ENCODE measurements at regions not wholly inside any gene's neighbourhood (a gene's known extent, or its start where the extent isn't known, plus 50 kb on each side); places are given as distances from the start of the nearest gene placed in this dataset.
"Not testable (repeated sequence)": the region's sequence is repeated elsewhere in the genome, so short reads cannot be mapped to it uniquely, and the experiment has no call there.

GRCh38 chrX:141520750-141521149 is 63.8 kb downstream of the SPANXA1 start:
- DNase-seq; ATAC-seq; intact Hi-C loops (cut with DNase I): not testable (repeated sequence)

- DNase-seq; ATAC-seq; intact Hi-C loops (cut with DNase I): not testable (repeated sequence)
Measured at GRCh38 chrX:141475788-141476187, 108.8 kb downstream of the SPANXA1 start.

DNA sequence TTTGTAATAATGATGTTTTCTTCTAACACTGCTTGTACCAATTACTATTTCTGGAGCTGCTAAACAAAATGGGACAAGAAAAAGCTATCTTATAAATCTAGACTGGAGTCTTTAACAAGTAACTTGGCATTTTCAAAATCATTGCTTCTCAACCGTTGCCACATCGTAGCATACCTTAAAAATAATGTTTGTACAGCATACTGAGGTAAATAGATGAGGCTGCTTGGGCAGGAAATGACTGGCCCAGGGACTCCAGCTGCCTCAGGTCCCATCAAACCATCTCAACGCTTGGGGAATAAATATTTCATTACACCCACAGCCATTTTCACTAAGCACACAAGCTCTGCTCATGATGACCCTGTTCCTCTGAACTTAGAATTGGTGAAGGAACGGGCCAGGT is 115.1 kb downstream of the SPANXA1 start:
- no peak for ATAC-seq
- no peak for DNase-seq
- intact Hi-C loops (cut with DNase I): no loop called here

- ATAC-seq (no peak), DNase-seq (no peak)
- intact Hi-C loops (cut with DNase I): no loop called here
Measured at GRCh38 chrX:141468940-141469339, 115.6 kb downstream of the SPANXA1 start.

- intact Hi-C loops (cut with DNase I): no loop called here
- DNase-seq (no peak), ATAC-seq (no peak)
Measured at GRCh38 chrX:141467442-141467841, 117.1 kb downstream of the SPANXA1 start.

DNA sequence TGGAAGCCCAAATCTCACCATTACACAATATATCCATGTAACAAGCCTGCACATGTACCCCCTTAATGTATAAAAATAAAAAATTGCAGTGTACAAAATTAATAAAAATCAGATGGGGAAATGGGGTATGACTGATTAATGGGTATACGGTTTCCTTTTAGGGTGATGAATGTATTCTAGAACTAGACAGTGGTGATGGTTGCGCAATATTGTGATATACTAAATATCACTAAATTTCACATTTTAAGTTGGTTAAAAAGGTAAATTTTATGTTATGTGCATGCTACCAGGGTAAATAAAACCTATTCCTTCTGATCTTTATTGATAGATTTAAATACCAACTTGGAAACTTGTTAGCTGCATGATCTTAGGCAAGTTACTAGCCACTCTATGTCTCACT is 129.4 kb downstream of the SPANXA1 start:
- DNase-seq: no peak
- ATAC-seq: no peak
- intact Hi-C loops (cut with DNase I): no loop called here

DNA sequence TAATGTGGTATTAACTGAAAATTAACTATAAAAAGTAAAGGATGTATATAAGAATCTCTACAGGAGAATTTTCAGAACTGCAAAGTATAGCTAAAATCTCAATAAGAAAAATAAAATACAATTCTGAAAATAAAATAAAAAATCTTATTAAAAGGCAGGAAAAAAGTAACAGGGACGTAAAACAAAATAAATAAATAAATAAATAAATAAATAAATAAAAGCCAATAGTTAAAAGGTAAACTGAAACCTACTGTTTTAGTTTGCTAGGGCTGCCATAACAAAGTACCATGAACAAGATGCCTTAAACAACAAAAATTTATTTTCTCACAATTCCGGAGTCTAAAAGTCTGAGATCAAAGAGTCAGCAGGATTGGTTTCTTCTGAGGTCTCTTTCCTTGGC is 140.6 kb downstream of the SPANXA1 start:
- ATAC-seq: no peak
- DNase-seq: no peak
- intact Hi-C loops (cut with DNase I): no loop called here

- ATAC-seq (no peak), DNase-seq (no peak)
- intact Hi-C loops (cut with DNase I): no loop called here
Measured at GRCh38 chrX:141439651-141440050, 144.9 kb downstream of the SPANXA1 start.

- ATAC-seq (no peak), DNase-seq (no peak)
- intact Hi-C loops (cut with DNase I): no loop called here
Measured at GRCh38 chrX:141415889-141416288, 168.6 kb downstream of the SPANXA1 start.

DNA sequence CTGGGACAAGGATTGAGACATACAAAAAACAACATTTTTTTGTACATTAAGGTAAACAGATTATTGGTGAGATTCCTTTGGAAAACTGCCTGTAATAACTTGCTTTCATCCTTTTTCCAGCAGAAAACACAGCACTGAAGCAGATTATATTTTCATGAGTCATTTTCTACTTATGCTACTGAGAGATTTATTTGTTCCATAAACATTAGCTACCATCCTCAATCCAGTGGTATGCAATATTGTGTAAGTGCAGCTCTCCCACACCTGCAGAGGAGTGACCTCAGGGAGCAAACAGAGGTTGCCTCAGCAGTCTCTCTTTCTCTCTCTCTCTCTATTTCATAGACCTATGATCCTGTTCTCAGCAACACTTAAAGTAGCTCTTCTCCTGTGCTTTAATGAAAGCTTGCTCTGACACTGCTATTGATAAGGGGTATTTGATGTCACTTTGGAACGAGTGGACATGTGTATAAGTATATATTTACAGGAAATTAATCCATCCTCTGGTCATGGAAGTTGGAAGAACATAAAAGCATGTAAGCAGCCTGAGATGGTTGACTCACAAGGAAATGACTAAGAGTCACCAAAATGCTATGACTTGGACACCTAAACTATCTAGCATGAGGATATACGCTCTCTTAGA is 163.7 kb upstream of the SPANXC start:
- no peak for ATAC-seq
- intact Hi-C loops (cut with DNase I): no loop called here
- DNase-seq: no peak

DNA sequence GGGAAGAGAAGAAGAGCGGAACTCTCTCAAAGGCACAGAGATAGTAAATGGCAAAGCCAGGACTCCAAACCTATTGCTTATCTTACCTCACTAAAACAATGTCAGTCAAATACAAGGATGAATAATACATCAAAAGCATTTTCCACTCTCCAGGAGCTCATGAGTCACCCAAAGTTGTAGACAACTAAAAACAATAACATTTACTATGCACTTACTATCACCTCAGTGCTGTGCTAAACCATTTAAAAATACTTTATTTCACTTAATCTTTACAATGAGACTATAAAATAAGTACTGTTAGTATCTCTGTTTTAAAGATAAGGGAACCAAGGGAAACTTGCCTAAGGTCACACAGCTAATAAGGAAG is 163.2 kb upstream of the SPANXC start:
- ATAC-seq: no peak
- intact Hi-C loops (cut with DNase I): no loop called here
- no peak for DNase-seq

GRCh38 chrX:141402897-141403610 is 160.7 kb upstream of the SPANXC start:
- intact Hi-C loops (cut with DNase I): no loop called here
- no peak for DNase-seq
- ATAC-seq: no peak

DNA sequence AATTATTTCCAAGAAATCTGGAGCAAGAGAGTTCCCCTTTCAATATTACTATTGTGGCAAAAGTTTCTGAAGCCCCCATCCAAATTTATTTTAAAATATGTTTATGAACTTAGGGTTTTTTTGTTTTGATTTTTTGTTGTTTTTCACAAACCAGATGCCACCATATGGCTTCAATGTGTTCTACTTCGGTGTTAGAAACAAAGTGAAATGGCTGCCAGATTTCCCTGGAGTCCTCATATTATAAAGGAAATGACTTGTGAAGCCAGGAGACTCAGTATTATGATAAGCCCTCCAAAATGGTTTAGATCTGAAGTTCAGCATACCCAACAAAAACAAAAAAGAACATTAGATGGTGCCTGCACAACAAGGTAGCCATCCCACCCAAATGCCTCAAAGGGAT is 154.2 kb upstream of the SPANXC start:
- intact Hi-C loops (cut with DNase I): no loop called here
- DNase-seq (no peak), ATAC-seq (no peak)

DNA sequence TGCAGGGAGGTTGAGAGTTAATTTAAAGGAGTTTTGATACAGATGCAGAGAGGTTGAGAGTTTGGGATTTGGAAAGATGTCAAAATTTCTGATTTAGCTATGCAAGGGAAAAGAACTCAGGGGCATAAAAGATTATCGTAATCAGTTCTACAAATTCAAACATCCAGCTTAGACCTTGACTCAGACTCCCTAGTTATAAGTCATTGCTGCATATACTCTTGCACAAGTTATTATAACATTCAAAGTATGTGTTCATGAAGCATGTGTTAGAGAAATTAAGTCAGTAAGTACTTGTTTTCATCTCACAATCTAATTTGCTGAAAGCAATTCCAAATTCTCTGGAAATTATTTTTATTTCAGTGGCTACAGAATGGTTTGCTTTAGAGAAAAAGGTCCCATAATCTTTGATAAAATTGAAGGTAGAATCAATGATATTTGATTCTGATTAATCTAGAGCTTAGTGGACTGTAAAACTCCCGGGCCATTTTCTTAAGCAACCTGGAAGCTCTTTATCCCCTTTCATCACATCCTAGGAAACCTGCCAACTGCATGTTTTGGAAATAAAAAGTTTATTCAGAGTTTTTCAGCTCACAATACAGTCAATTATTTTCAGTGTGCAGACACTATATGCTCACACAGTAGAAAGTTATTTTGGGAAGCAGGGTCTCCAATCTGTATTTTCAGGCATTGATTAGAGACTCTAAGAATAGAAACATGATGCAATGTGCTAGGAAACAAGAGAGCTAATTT is 132.9 kb upstream of the SPANXC start:
- ATAC-seq (no peak), DNase-seq (no peak)
- intact Hi-C loops (cut with DNase I): no loop called here

DNA sequence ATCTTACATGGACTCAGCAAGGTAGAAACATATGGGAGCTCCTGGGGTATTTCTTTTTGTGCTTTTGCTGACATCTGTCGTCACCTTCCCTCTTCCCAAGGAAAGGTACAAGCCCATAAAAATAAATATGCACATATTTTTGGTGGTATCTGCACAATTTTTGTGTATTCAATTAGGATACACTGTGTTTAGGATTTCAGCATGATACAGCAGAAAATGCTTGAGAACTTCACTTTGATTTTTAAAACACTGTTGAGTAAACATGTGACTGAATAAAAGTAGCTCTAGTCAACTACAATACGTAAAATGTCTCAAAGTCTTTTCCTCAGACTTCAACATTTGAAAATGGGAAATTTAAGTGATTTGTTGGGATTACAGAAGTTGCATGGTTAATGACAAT is 99.4 kb upstream of the SPANXC start:
- intact Hi-C loops (cut with DNase I): no loop called here

GRCh38 chrX:141341341-141341740 is 99.0 kb upstream of the SPANXC start:
- ATAC-seq (peak; percentile 41 to 82), DNase-seq (peak; percentile 33)
- intact Hi-C loops (cut with DNase I): no loop called here

More for the DNA sequence above, 99.4 kb upstream of the SPANXC start:
- no peak for DNase-seq
- ATAC-seq: no peak

- intact Hi-C loops (cut with DNase I): no loop called here
- ATAC-seq (no peak), DNase-seq (no peak)
Measured at GRCh38 chrX:141320801-141321200, 78.5 kb upstream of the SPANXC start.

- DNase-seq (no peak), ATAC-seq (no peak)
- intact Hi-C loops (cut with DNase I): no loop called here
Measured at GRCh38 chrX:141314441-141314840, 72.1 kb upstream of the SPANXC start.

- intact Hi-C loops (cut with DNase I): no loop called here
- ATAC-seq: no peak
Measured at GRCh38 chrX:141301017-141301416, 58.7 kb upstream of the SPANXC start.

More at GRCh38 chrX:141301017-141301416, 58.7 kb upstream of the SPANXC start:
- no peak for DNase-seq
